H9 (cell line): ENCODE measurements at regions not wholly inside any gene's neighbourhood (a gene's known extent, or its start where the extent isn't known, plus 50 kb on each side); places are given as distances from the start of the nearest gene placed in this dataset.

Experiments
- DNase-seq: peaks from one replicate; pipeline ENCODE4 v3.0.0-alpha.2; 2017
- H2AFZ ChIP-seq: one replicate; pipeline ENCODE4 v1.6.1; 2013; ENCODE audit warnings: mild to moderate bottlenecking, low read length, control low read depth, moderate library complexity
- H2AK5ac ChIP-seq: 2 replicates; pipeline ENCODE4 v1.6.1; 2013; ENCODE audit warnings: low read length, control low read depth, mixed read lengths; ENCODE audit not compliant: insufficient read length
- H2BK120ac ChIP-seq: one replicate; pipeline ENCODE4 v1.6.1; 2013; ENCODE audit warnings: low read depth, mild to moderate bottlenecking, low read length, control low read depth, inconsistent platforms; ENCODE audit not compliant: poor library complexity, severe bottlenecking
- H2BK12ac ChIP-seq: 2 replicates; pipeline ENCODE4 v1.6.1; 2013; ENCODE audit warnings: low read length, control low read depth, mixed read lengths, low read depth; ENCODE audit not compliant: insufficient read length
- H2BK15ac ChIP-seq: 2 replicates; pipeline ENCODE4 v1.6.1; 2013; ENCODE audit warnings: low read depth, low read length, control low read depth
- H2BK20ac ChIP-seq: one replicate; pipeline ENCODE4 v1.6.1; 2013; ENCODE audit warnings: low read depth, mild to moderate bottlenecking, low read length, control low read depth, inconsistent platforms; ENCODE audit not compliant: poor library complexity, severe bottlenecking
- H2BK5ac ChIP-seq: 2 replicates; pipeline ENCODE4 v1.6.1; 2013; ENCODE audit warnings: low read length, control low read depth, mixed read lengths; ENCODE audit not compliant: insufficient read length
- H3K14ac ChIP-seq: 2 replicates; pipeline ENCODE4 v1.6.1; 2013; ENCODE audit warnings: low read length, control low read depth; ENCODE audit not compliant: insufficient read depth
- H3K18ac ChIP-seq: 2 replicates; pipeline ENCODE4 v1.6.1; 2013; ENCODE audit warnings: low read depth, mild to moderate bottlenecking, mixed read lengths, low read length, control low read depth; ENCODE audit not compliant: insufficient read length
- H3K23ac ChIP-seq: 2 replicates; pipeline ENCODE4 v1.6.1; 2013; ENCODE audit warnings: low read length, control low read depth, mixed read lengths, low read depth; ENCODE audit not compliant: insufficient read length
- H3K23me2 ChIP-seq: 2 replicates; pipeline ENCODE4 v1.6.1; 2013; ENCODE audit warnings: low read depth, mild to moderate bottlenecking, mixed read lengths, low read length, control low read depth; ENCODE audit not compliant: insufficient read length, poor library complexity, severe bottlenecking
- H3K27ac ChIP-seq: 2 replicates; pipeline ENCODE4 v1.5.1; 2013; ENCODE audit warnings: low read length, control low read depth, mixed read lengths, low read depth; ENCODE audit not compliant: insufficient read length
- H3K27me3 ChIP-seq: 2 replicates; pipeline ENCODE4 v1.6.1; 2013; ENCODE audit warnings: low read length, control low read depth, inconsistent platforms; ENCODE audit not compliant: insufficient read depth
- H3K4ac ChIP-seq: 2 replicates; pipeline ENCODE4 v1.6.1; 2013; ENCODE audit warnings: low read depth, mild to moderate bottlenecking, control low read depth, inconsistent platforms, low read length, moderate library complexity
- H3K4me1 ChIP-seq: 2 replicates; pipeline ENCODE4 v1.6.1; 2013; ENCODE audit warnings: low read length, control low read depth, inconsistent platforms; ENCODE audit not compliant: insufficient read depth
- H3K4me2 ChIP-seq: 2 replicates; pipeline ENCODE4 v1.6.1; 2013; ENCODE audit warnings: low read length, control low read depth, mixed read lengths; ENCODE audit not compliant: insufficient read length, insufficient read depth
- H3K56ac ChIP-seq: 2 replicates; pipeline ENCODE4 v1.6.1; 2013; ENCODE audit warnings: low read depth, mild to moderate bottlenecking, mixed read lengths, low read length, control low read depth; ENCODE audit not compliant: insufficient read length
- H3K79me1 ChIP-seq: 2 replicates; pipeline ENCODE4 v1.6.1; 2013; ENCODE audit warnings: low read depth, mild to moderate bottlenecking, moderate library complexity, low read length, control low read depth, inconsistent platforms; ENCODE audit not compliant: insufficient read depth, poor library complexity, severe bottlenecking
- H3K79me2 ChIP-seq: 2 replicates; pipeline ENCODE4 v1.6.1; 2013; ENCODE audit warnings: low read length, control low read depth, inconsistent platforms; ENCODE audit not compliant: insufficient read depth
- H3K9ac ChIP-seq: 2 replicates; pipeline ENCODE4 v1.6.1; 2013; ENCODE audit warnings: low read length, control low read depth, mixed read lengths; ENCODE audit not compliant: insufficient read length; ENCODE audit errors: extremely low read depth
- H3K9me3 ChIP-seq: one replicate; pipeline ENCODE4 v1.6.1; 2013; ENCODE audit warnings: low read depth, low read length, inconsistent platforms; ENCODE audit not compliant: control insufficient read depth
- H3T11ph ChIP-seq: one replicate; pipeline ENCODE4 v1.6.1; 2013; ENCODE audit warnings: mild to moderate bottlenecking, low read length, control low read depth, inconsistent platforms
- H4K20me1 ChIP-seq: one replicate; pipeline ENCODE4 v1.6.1; 2013; ENCODE audit not compliant: control insufficient read depth, insufficient read length, insufficient read depth
- H4K5ac ChIP-seq: 2 replicates; pipeline ENCODE4 v1.6.1; 2013; ENCODE audit warnings: low read depth, mild to moderate bottlenecking, mixed read lengths, low read length, control low read depth; ENCODE audit not compliant: insufficient read length
- H4K8ac ChIP-seq: replicated peaks from 2 replicates; pipeline ENCODE4 v1.6.1; 2013; ENCODE audit warnings: low read length, control low read depth, mixed read lengths, low read depth; ENCODE audit not compliant: insufficient read length
- H4K91ac ChIP-seq: 2 replicates; pipeline ENCODE4 v1.6.1; 2013; ENCODE audit warnings: low read depth, mild to moderate bottlenecking, moderate library complexity, mixed read lengths, low read length, control low read depth; ENCODE audit not compliant: insufficient read length
- H3K27ac Mint-ChIP-seq, 3 experiments: 2 replicates in 2 of 3; 3 replicates in 1 of 3; pipeline ENCODE4 v1.8.0; 2020 to 2021; ENCODE audit warnings: mixed read lengths in 3 of 3, mild to moderate bottlenecking in 1 of 3, moderate library complexity in 1 of 3
- H3K27me3 Mint-ChIP-seq: 2 replicates; pipeline ENCODE4 v1.8.0; 2021; ENCODE audit warnings: low read depth, mild to moderate bottlenecking, moderate library complexity, mixed read lengths
- H3K36me3 Mint-ChIP-seq, 3 experiments: 2 replicates in 2 of 3; 3 replicates in 1 of 3; pipeline ENCODE4 v1.8.0; 2020 to 2021; ENCODE audit warnings: low read depth in 3 of 3, mixed read lengths in 3 of 3; ENCODE audit not compliant: insufficient read depth in 1 of 3
- H3K4me1 Mint-ChIP-seq, 2 experiments: 2 replicates each; pipeline ENCODE4 v1.8.0; 2020; ENCODE audit warnings: mixed read lengths in 2 of 2
- H3K4me3 Mint-ChIP-seq, 2 experiments: 2 replicates in 1 of 2; 3 replicates in 1 of 2; pipeline ENCODE4 v1.8.0; 2020 to 2021; ENCODE audit warnings: mild to moderate bottlenecking in 2 of 2, mixed read lengths in 2 of 2, moderate library complexity in 1 of 2
- H3K9me3 Mint-ChIP-seq, 2 experiments: 2 replicates in 1 of 2; 3 replicates in 1 of 2; pipeline ENCODE4 v1.8.0; 2020; ENCODE audit warnings: mild to moderate bottlenecking in 2 of 2, mixed read lengths in 2 of 2, moderate library complexity in 1 of 2
- CTCF ChIP-seq: fragments of 200-600 bp; sonication (generic); conservative IDR thresholded peaks from 3 replicates; pipeline ENCODE4 v1.8.0; 2021; ENCODE audit warnings: antibody characterized with exemption, mild to moderate bottlenecking
- WGBS: extraction: QIAGEN DNeasy Blood & Tissue Kit; methylation state at CpG from one replicate; pipeline ENCODE4 v1.1.7; 2013; ENCODE audit warnings: missing lambda C conversion rate, low lambda C conversion rate, mixed read lengths; ENCODE audit not compliant: insufficient read length; ENCODE audit errors: extremely low coverage; 5-methylcytosine and 5-hydroxymethylcytosine counted together

- Histone ChIP-seq H4K5ac (no peak overlapping the region), H3K79me2 (no peaks in the 10 kb centered on the region), H3K56ac (no peak overlapping the region), H3K4ac (no peak overlapping the region), H3K14ac (no peak overlapping the region), H4K20me1 (no peaks in the 10 kb centered on the region), H4K8ac (no peak overlapping the region), H3K23me2 (no peaks in the 10 kb centered on the region), H2BK12ac (no peak overlapping the region), H3K4me1 (no peaks in the 10 kb centered on the region; the same call in 1 of the 2 replicates), H3K4me2 (no peak overlapping the region), H2BK5ac (no peak overlapping the region), H3K27me3 (no peaks in the 10 kb centered on the region), H3K27ac (no peak overlapping the region), H2BK20ac (no peak overlapping the region), H3K18ac (no peak overlapping the region), H2BK15ac (no peak overlapping the region), H2BK120ac (no peak overlapping the region), H3K9me3 (no peaks in the 10 kb centered on the region), H3K79me1 (no peaks in the 10 kb centered on the region), H3K23ac (no peak overlapping the region), H3K9ac (no peak overlapping the region), H3T11ph (no peak overlapping the region), H2AFZ (no peak overlapping the region), H4K91ac (no peak overlapping the region), H2AK5ac (no peak overlapping the region)
- H3K36me3 Mint-ChIP-seq: no peaks in the 10 kb centered on the region
- no peak for DNase-seq
- TF ChIP-seq CTCF: no peak
- peaks cover 15 to 17% of the 10 kb centered on the region in 2 experiments for H3K4me1 Mint-ChIP-seq
- no CpG with 5 or more reads among the region's 1 CpG for WGBS
- no peaks in the 10 kb centered on the region; a peak in 1 of 5 replicates for H3K9me3 Mint-ChIP-seq
- no peaks in the 10 kb centered on the region for H3K27me3 Mint-ChIP-seq
- H3K4me3 Mint-ChIP-seq: no peak overlapping the region
- H3K27ac Mint-ChIP-seq: no peak overlapping the region; a peak in 1 of 7 replicates
Observed at GRCh38 chr5:52481201-52481600, 306.5 kb upstream of the ITGA1 start.
